Mesodermal cell (in vitro differentiated cells): ENCODE measurements at regions not wholly inside any gene's neighbourhood (a gene's known extent, or its start where the extent isn't known, plus 50 kb on each side); places are given as distances from the start of the nearest gene placed in this dataset.

Source experiments
- H3K27ac ChIP-seq: 2 replicates; pipeline ENCODE4 v1.7.0; 2013; ENCODE audit warnings: mild to moderate bottlenecking, low read depth, low read length, moderate library complexity; ENCODE audit not compliant: severe bottlenecking
- H3K36me3 ChIP-seq: 2 replicates; pipeline ENCODE4 v1.7.1; 2013; ENCODE audit warnings: mild to moderate bottlenecking, low read length, moderate library complexity; ENCODE audit not compliant: control insufficient read depth, insufficient read depth
- H3K4me1 ChIP-seq: one replicate; pipeline ENCODE4 v1.7.1; 2013; ENCODE audit warnings: mild to moderate bottlenecking, low read length; ENCODE audit not compliant: insufficient read depth, control insufficient read depth, poor library complexity, severe bottlenecking
- H3K4me3 ChIP-seq: 2 replicates; pipeline ENCODE4 v1.7.0; 2013; ENCODE audit warnings: low read length, control low read depth, mild to moderate bottlenecking; ENCODE audit not compliant: insufficient read depth, poor library complexity, severe bottlenecking; ENCODE audit errors: extremely low read depth
- H3K9me3 ChIP-seq: 2 replicates; pipeline ENCODE4 v1.7.1; 2013; ENCODE audit warnings: mild to moderate bottlenecking, low read length, moderate library complexity; ENCODE audit not compliant: control insufficient read depth
- WGBS, 2 experiments: methylation state at CpG; one replicate each; pipeline ENCODE4 v1.1.5; 2013; ENCODE audit warnings: missing lambda C conversion rate in 2 of 2; ENCODE audit not compliant: insufficient coverage in 2 of 2; 5-methylcytosine and 5-hydroxymethylcytosine counted together

DNA sequence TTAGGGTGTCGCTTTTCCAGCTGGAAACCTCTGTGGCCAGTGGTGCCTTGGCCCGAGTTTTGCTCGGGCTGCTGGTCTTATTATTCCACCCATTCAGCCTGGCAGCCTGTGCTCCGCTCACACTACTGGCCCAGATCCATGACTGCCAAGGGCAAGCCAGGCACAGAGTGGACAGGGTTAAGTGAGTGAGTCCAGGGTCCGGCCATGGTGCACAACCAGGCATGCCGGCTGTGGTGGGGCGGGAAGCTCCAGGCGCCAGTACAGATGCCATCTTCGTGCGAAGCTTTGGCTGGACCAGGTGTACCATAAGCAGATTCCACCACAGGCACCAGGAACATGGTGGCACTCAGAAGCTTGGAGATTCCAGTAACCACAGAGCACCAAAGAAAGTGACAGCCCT, 580.2 kb upstream of the FAM174A start:
- Histone ChIP-seq H3K27ac (no peak overlapping the region), H3K4me1 (no peaks in the 10 kb centered on the region), H3K9me3 (no peaks in the 10 kb centered on the region), H3K4me3 (no peak overlapping the region), H3K36me3 (no peaks in the 10 kb centered on the region)
- 93 to 98% methylated on average over 6 to 9 of the region's 10 CpGs for WGBS, 2 experiments

GRCh38 chr5:99949969-99950524, 585.1 kb upstream of the FAM174A start:
- WGBS, 2 experiments: 82 to 94% methylated on average over 8 to 12 of the region's 12 CpGs
- H3K36me3 ChIP-seq: no peaks in the 10 kb centered on the region
- no peaks in the 10 kb centered on the region for H3K9me3 ChIP-seq
- H3K4me3 ChIP-seq: no peak overlapping the region
- no peak overlapping the region for H3K27ac ChIP-seq
- H3K4me1 ChIP-seq: no peaks in the 10 kb centered on the region

DNA sequence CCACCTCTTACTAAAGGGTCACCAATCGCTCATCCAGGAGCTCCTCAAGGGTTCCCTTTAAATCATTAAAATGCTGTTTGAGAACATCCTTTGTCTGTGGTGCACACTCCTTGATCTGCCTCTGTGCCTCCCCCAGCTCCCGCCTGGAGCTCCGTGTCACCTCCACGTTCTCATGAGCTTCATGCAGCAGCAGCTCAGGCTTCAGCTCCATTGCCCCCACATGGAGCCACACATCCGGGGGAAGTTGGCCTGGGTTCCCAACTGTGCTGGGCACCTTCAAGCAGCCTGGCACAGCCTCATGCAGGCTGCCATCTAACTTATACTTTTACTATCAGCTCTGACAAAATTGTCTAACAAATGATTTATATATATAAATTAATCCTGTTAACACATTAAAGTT, 585.8 kb upstream of the FAM174A start:
- WGBS, 2 experiments: 85 to 89% methylated on average over 5 of the region's 5 CpGs

GRCh38 chr5:99948850-99949249, 586.3 kb upstream of the FAM174A start:
- no peaks in the 10 kb centered on the region for H3K4me1 ChIP-seq
- no peaks in the 10 kb centered on the region for H3K9me3 ChIP-seq
- no peak overlapping the region for H3K27ac ChIP-seq
- H3K36me3 ChIP-seq: no peaks in the 10 kb centered on the region
- H3K4me3 ChIP-seq: no peak overlapping the region
- WGBS, 2 experiments: 75 to 80% methylated on average over 1 of the region's 2 CpGs

More for the DNA sequence above, 585.8 kb upstream of the FAM174A start:
- H3K4me3 ChIP-seq: no peak overlapping the region
- no peaks in the 10 kb centered on the region for H3K36me3 ChIP-seq
- no peak overlapping the region for H3K27ac ChIP-seq
- H3K4me1 ChIP-seq: no peaks in the 10 kb centered on the region
- no peaks in the 10 kb centered on the region for H3K9me3 ChIP-seq

DNA sequence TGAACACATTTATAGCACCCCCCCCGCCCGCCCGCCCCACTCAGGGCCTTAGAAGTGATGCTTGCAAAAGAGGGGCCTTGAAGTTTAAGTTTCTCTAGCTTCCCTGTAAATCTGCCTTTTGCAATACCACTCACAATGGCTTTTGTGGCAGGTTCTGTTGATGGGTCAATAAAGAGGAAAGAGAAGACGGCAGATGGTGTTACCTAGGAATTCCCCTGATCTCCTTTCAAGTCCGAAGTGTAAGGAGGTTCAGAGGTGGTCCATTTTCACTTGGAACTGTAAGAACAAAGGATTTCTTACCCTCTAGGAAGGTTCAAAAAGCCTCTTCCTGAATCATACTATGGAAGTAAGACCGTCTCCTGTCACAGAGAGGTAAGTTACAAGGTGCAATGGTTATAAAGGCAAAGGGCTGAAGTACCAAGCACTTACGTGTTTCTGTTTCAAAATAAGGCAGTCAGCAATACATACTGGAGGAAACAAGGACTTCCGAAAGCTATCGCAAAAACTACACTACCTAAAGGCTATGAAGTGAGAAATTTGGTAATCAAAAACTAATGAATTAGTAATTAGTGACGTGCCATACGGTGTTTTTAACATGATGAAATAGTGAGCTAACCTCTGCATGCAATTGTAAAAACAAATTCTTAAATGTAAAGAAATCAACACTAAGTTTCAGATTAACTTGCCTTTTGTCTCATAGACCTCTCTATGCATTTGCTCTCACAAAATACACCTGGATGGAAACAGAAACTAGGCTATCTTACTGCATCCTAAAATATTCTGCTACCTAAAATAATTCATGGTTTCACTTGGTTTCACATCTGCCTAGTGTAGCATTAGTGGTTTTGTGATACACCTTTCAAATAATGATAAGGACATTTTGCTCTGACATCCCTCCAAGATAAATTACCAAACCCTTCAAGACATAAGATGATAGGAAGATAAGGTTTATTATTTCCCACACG, 589.4 kb upstream of the FAM174A start:
- H3K27ac ChIP-seq: no peak overlapping the region
- H3K4me1 ChIP-seq: no peaks in the 10 kb centered on the region
- 82% methylated on average over 2 of the region's 12 CpGs; no CpG with 5 or more reads in 1 of the 2 experiments for WGBS, 2 experiments
- no peaks in the 10 kb centered on the region for H3K9me3 ChIP-seq
- no peak overlapping the region for H3K4me3 ChIP-seq
- no peaks in the 10 kb centered on the region for H3K36me3 ChIP-seq

DNA sequence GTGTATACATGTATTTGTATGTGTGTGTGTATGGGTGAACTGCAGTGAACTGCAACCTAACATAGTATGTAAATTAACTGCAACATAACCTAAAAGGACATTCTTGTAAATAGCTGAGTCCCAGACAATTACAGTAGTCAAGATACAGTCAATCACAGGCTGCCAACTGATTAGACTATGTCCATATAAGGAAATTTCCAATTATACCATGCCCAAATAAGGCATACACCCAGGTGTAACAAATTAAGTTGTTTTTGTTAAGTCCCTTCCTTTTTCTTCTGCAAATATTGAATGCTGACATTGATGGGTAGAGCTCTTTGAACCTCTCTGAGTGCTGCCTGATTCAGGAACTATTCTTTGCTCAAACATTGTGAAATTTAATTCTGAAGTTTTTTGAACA, 594.6 kb upstream of the FAM174A start:
- H3K4me1 ChIP-seq: no peaks in the 10 kb centered on the region

GRCh38 chr5:99936911-99937310, 598.3 kb upstream of the FAM174A start:
- no CpG with 5 or more reads among the region's 1 CpG for WGBS, 2 experiments
- Histone ChIP-seq H3K4me3 (no peak overlapping the region), H3K36me3 (no peaks in the 10 kb centered on the region), H3K27ac (no peak overlapping the region), H3K4me1 (no peaks in the 10 kb centered on the region), H3K9me3 (no peaks in the 10 kb centered on the region)

More for the DNA sequence above, 594.6 kb upstream of the FAM174A start:
- Histone ChIP-seq H3K27ac (no peak overlapping the region), H3K9me3 (no peaks in the 10 kb centered on the region), H3K4me3 (no peak overlapping the region), H3K36me3 (no peaks in the 10 kb centered on the region)

DNA sequence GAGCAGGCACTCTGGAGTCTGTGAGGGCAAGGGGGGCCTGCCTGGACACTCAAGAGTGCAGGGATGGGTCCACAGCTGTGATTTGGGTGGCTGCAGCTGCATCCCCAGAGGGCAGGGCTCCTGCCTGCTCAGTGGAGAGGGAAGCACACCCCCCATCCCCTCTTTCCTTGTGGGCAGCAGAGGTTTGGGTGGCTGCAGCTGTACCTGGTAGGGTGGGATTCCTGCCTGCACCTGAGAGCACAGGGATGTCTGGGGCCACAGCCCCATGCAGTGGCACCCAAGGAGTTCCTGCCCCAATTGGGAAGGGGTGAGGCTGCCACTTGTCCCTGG, 605.4 kb upstream of the FAM174A start:
- no peaks in the 10 kb centered on the region for H3K36me3 ChIP-seq
- H3K9me3 ChIP-seq: no peaks in the 10 kb centered on the region
- H3K4me3 ChIP-seq: no peak overlapping the region
- no peaks in the 10 kb centered on the region for H3K4me1 ChIP-seq
- no peak overlapping the region for H3K27ac ChIP-seq

- H3K36me3 ChIP-seq: no peaks in the 10 kb centered on the region
- H3K9me3 ChIP-seq: no peaks in the 10 kb centered on the region
- no peak overlapping the region for H3K27ac ChIP-seq
- no peak overlapping the region for H3K4me3 ChIP-seq
- 100% methylated on average over 2 of the region's 2 CpGs; no CpG with 5 or more reads in 1 of the 2 experiments for WGBS, 2 experiments
- no peaks in the 10 kb centered on the region for H3K4me1 ChIP-seq
Observed at GRCh38 chr5:99929067-99929805, 605.9 kb upstream of the FAM174A start.

- no peaks in the 10 kb centered on the region for H3K4me1 ChIP-seq
- H3K4me3 ChIP-seq: no peak overlapping the region
- no peaks in the 10 kb centered on the region for H3K9me3 ChIP-seq
- 81 to 93% methylated on average over 3 to 4 of the region's 4 CpGs for WGBS, 2 experiments
- H3K27ac ChIP-seq: no peak overlapping the region
- no peaks in the 10 kb centered on the region for H3K36me3 ChIP-seq
Observed at GRCh38 chr5:99928490-99928889, 606.7 kb upstream of the FAM174A start.
